ENCODE measurements at regions not wholly inside any gene's neighbourhood (a gene's known extent, or its start where the extent isn't known, plus 50 kb on each side); places are given as distances from the start of the nearest gene placed in this dataset.

GRCh38 chr1:38308780-38309179, 262.2 kb upstream of the POU3F1 start:
- Histone ChIP-seq H3K79me2 (ENCODE audit: control insufficient read depth, low read length) (no peaks in the 10 kb centered on the region), H4K20me1 (ENCODE audit: control insufficient read depth, insufficient read depth, low read depth, low read length) (no peaks in the 10 kb centered on the region), H3K27ac (ENCODE audit: low read depth, low read length) (no peak overlapping the region), H3K4me3 (ENCODE audit: low read length) (no peak overlapping the region), H3F3A (ENCODE audit: control insufficient read depth, insufficient read depth) (no peaks in the 10 kb centered on the region), H3K27me3 (ENCODE audit: control insufficient read depth, low read length) (peaks cover 14% of the 10 kb centered on the region), H3K9me3 (ENCODE audit: control insufficient read depth, insufficient read depth, low read length) (no peaks in the 10 kb centered on the region), H3K9me2 (replicated peaks; ENCODE audit: control insufficient read depth, low read length) (no peaks in the 10 kb centered on the region), H3K4me2 (ENCODE audit: low read length) (no peak overlapping the region), H3K36me3 (ENCODE audit: control insufficient read depth, low read length) (no peaks in the 10 kb centered on the region), H3K4me1 (ENCODE audit: control insufficient read depth, low read length) (no peaks in the 10 kb centered on the region)
- TF ChIP-seq CTCF (IDR thresholded peaks at IDR 0.05; ENCODE audit: low read depth, low read length, poor library complexity, severe bottlenecking) (no peak), EZH2phosphoT487 (IDR thresholded peaks at IDR 0.05; ENCODE audit: borderline replicate concordance, low read length) (no peak)

- Histone ChIP-seq H3K9me2 (replicated peaks; ENCODE audit: control insufficient read depth, low read length) (no peaks in the 10 kb centered on the region), H3K4me1 (ENCODE audit: control insufficient read depth, low read length) (no peaks in the 10 kb centered on the region), H4K20me1 (ENCODE audit: control insufficient read depth, insufficient read depth, low read depth, low read length) (no peaks in the 10 kb centered on the region), H3K27me3 (ENCODE audit: control insufficient read depth, low read length) (peaks cover 22% of the 10 kb centered on the region), H3K79me2 (ENCODE audit: control insufficient read depth, low read length) (no peaks in the 10 kb centered on the region), H3K27ac (ENCODE audit: low read depth, low read length) (no peak overlapping the region), H3K4me2 (ENCODE audit: low read length) (no peak overlapping the region), H3K9me3 (ENCODE audit: control insufficient read depth, insufficient read depth, low read length) (no peaks in the 10 kb centered on the region), H3K4me3 (ENCODE audit: low read length) (no peak overlapping the region), H3K36me3 (ENCODE audit: control insufficient read depth, low read length) (no peaks in the 10 kb centered on the region), H3F3A (ENCODE audit: control insufficient read depth, insufficient read depth) (no peaks in the 10 kb centered on the region)
- no peak for TF ChIP-seq EZH2phosphoT487 (IDR thresholded peaks at IDR 0.05; ENCODE audit: borderline replicate concordance, low read length)
These were observed 259.1 kb upstream of the POU3F1 start for GRCh38 chr1:38305666-38306065.

- no peaks in the 10 kb centered on the region for H3K4me1 ChIP-seq (ENCODE audit: control insufficient read depth, low read length)
- H3K79me2 ChIP-seq (ENCODE audit: control insufficient read depth, low read length) = no peaks in the 10 kb centered on the region
- no peaks in the 10 kb centered on the region for H3F3A ChIP-seq (ENCODE audit: control insufficient read depth, insufficient read depth)
- H3K4me3 ChIP-seq (ENCODE audit: low read length) = no peak overlapping the region
- no peak for TF ChIP-seq EZH2phosphoT487 (IDR thresholded peaks at IDR 0.05; ENCODE audit: borderline replicate concordance, low read length)
- no peak for TF ChIP-seq CTCF (IDR thresholded peaks at IDR 0.05; ENCODE audit: low read depth, low read length, poor library complexity, severe bottlenecking)
- no peaks in the 10 kb centered on the region for H3K9me2 ChIP-seq (replicated peaks; ENCODE audit: control insufficient read depth, low read length)
- no peaks in the 10 kb centered on the region for H4K20me1 ChIP-seq (ENCODE audit: control insufficient read depth, insufficient read depth, low read depth, low read length)
- no peak overlapping the region for H3K4me2 ChIP-seq (ENCODE audit: low read length)
- peaks cover 22% of the 10 kb centered on the region for H3K27me3 ChIP-seq (ENCODE audit: control insufficient read depth, low read length)
- no peaks in the 10 kb centered on the region for H3K36me3 ChIP-seq (ENCODE audit: control insufficient read depth, low read length)
- H3K9me3 ChIP-seq (ENCODE audit: control insufficient read depth, insufficient read depth, low read length) = no peaks in the 10 kb centered on the region
- H3K27ac ChIP-seq (ENCODE audit: low read depth, low read length) = no peak overlapping the region
These were observed 257.2 kb upstream of the POU3F1 start for GRCh38 chr1:38303843-38304242.

- Histone ChIP-seq H3K27ac (ENCODE audit: low read depth, low read length) (no peak overlapping the region), H3K36me3 (ENCODE audit: control insufficient read depth, low read length) (no peaks in the 10 kb centered on the region), H3K9me2 (replicated peaks; ENCODE audit: control insufficient read depth, low read length) (no peaks in the 10 kb centered on the region), H3K79me2 (ENCODE audit: control insufficient read depth, low read length) (no peaks in the 10 kb centered on the region), H3K27me3 (ENCODE audit: control insufficient read depth, low read length) (peaks cover 17% of the 10 kb centered on the region; the same call in 1 of the 2 replicates), H3K9me3 (ENCODE audit: control insufficient read depth, insufficient read depth, low read length) (no peaks in the 10 kb centered on the region), H3K4me2 (ENCODE audit: low read length) (no peak overlapping the region), H3F3A (ENCODE audit: control insufficient read depth, insufficient read depth) (no peaks in the 10 kb centered on the region), H3K4me1 (ENCODE audit: control insufficient read depth, low read length) (no peaks in the 10 kb centered on the region), H3K4me3 (ENCODE audit: low read length) (no peak overlapping the region), H4K20me1 (ENCODE audit: control insufficient read depth, insufficient read depth, low read depth, low read length) (no peaks in the 10 kb centered on the region)
- TF ChIP-seq CTCF (IDR thresholded peaks at IDR 0.05; ENCODE audit: low read depth, low read length, poor library complexity, severe bottlenecking) = no peak
- no peak for TF ChIP-seq EZH2phosphoT487 (IDR thresholded peaks at IDR 0.05; ENCODE audit: borderline replicate concordance, low read length)
These were observed 254.4 kb upstream of the POU3F1 start for GRCh38 chr1:38301040-38301439.

Measured in DOHH2 (cell line).